Endodermal cell (in vitro differentiated cells): ENCODE measurements at regions not wholly inside any gene's neighbourhood (a gene's known extent, or its start where the extent isn't known, plus 50 kb on each side); places are given as distances from the start of the nearest gene placed in this dataset.

Experiments used
- DNase-seq: peaks from one replicate; pipeline ENCODE4 v3.0.0-alpha.2; 2017
- H3K27ac ChIP-seq: 2 replicates; pipeline ENCODE4 v1.5.1; 2013; ENCODE audit warnings: mild to moderate bottlenecking, low read depth, low read length, moderate library complexity
- H3K27me3 ChIP-seq: 2 replicates; pipeline ENCODE4 v1.6.1; 2013; ENCODE audit warnings: mild to moderate bottlenecking, low read length, moderate library complexity; ENCODE audit not compliant: insufficient read depth, control insufficient read depth, poor library complexity, severe bottlenecking
- H3K36me3 ChIP-seq: 2 replicates; pipeline ENCODE4 v1.7.0; 2013; ENCODE audit warnings: mild to moderate bottlenecking, low read length, moderate library complexity; ENCODE audit not compliant: control insufficient read depth, insufficient read depth
- H3K4me1 ChIP-seq: one replicate; pipeline ENCODE4 v1.7.0; 2013; ENCODE audit warnings: low read length; ENCODE audit not compliant: control insufficient read depth, insufficient read depth
- H3K4me3 ChIP-seq: 2 replicates; pipeline ENCODE4 v1.5.1; 2013; ENCODE audit warnings: mild to moderate bottlenecking, low read length, moderate library complexity
- H3K9ac ChIP-seq: 2 replicates; pipeline ENCODE4 v1.6.1; 2013; ENCODE audit warnings: mild to moderate bottlenecking, low read length, moderate library complexity; ENCODE audit not compliant: poor library complexity, severe bottlenecking; ENCODE audit errors: extremely low read depth
- H3K9me3 ChIP-seq: 2 replicates; pipeline ENCODE4 v1.6.1; 2013; ENCODE audit warnings: mild to moderate bottlenecking, low read length, moderate library complexity; ENCODE audit not compliant: control insufficient read depth
- H3K27ac Mint-ChIP-seq: 2 replicates; pipeline ENCODE4 v1.8.0; 2020; ENCODE audit warnings: mixed read lengths
- H3K27me3 Mint-ChIP-seq: 2 replicates; pipeline ENCODE4 v1.8.0; 2021; ENCODE audit warnings: mild to moderate bottlenecking, mixed read lengths; ENCODE audit not compliant: insufficient read depth
- H3K36me3 Mint-ChIP-seq: 2 replicates; pipeline ENCODE4 v1.8.0; 2020; ENCODE audit warnings: low read depth, mixed read lengths
- H3K4me1 Mint-ChIP-seq: 2 replicates; pipeline ENCODE4 v1.8.0; 2020; ENCODE audit warnings: mixed read lengths
- H3K4me3 Mint-ChIP-seq: 2 replicates; pipeline ENCODE4 v1.8.0; 2020; ENCODE audit warnings: mild to moderate bottlenecking, moderate library complexity, mixed read lengths
- H3K9me3 Mint-ChIP-seq: 2 replicates; pipeline ENCODE4 v1.8.0; 2020; ENCODE audit warnings: mild to moderate bottlenecking, mixed read lengths
- CTCF ChIP-seq: fragments of 200-600 bp; sonication (generic); conservative IDR thresholded peaks from 2 replicates; pipeline ENCODE4 v1.5.0; 2021; ENCODE audit warnings: antibody characterized with exemption, mild to moderate bottlenecking
- WGBS, 2 experiments: methylation state at CpG; one replicate each; pipeline versions ENCODE4 v1.1.5 to v1.1.7; 2013; ENCODE audit warnings: missing lambda C conversion rate in 2 of 2, mixed read lengths in 1 of 2; ENCODE audit not compliant: insufficient coverage in 1 of 2, insufficient read length in 1 of 2; 5-methylcytosine and 5-hydroxymethylcytosine counted together

- H3K9me3 Mint-ChIP-seq = no peaks in the 10 kb centered on the region
- Histone ChIP-seq H3K4me3 (no peak overlapping the region), H3K36me3 (no peaks in the 10 kb centered on the region), H3K27ac (no peak overlapping the region), H3K9me3 (no peaks in the 10 kb centered on the region), H3K4me1 (no peaks in the 10 kb centered on the region), H3K27me3 (no peaks in the 10 kb centered on the region), H3K9ac (no peak overlapping the region)
- no peaks in the 10 kb centered on the region for H3K27me3 Mint-ChIP-seq
- H3K36me3 Mint-ChIP-seq = no peaks in the 10 kb centered on the region
- no peak overlapping the region for H3K4me3 Mint-ChIP-seq
- peak; percentile 17 for DNase-seq
- no peaks in the 10 kb centered on the region for H3K4me1 Mint-ChIP-seq
- 100% methylated on average over 1 of the region's 1 CpG; no CpG with 5 or more reads in 1 of the 2 experiments for WGBS, 2 experiments
- TF ChIP-seq CTCF = no peak
- H3K27ac Mint-ChIP-seq = no peak overlapping the region
Observed at GRCh38 chr14:78070344-78070743, 99.8 kb upstream of the NRXN3 start.

DNA sequence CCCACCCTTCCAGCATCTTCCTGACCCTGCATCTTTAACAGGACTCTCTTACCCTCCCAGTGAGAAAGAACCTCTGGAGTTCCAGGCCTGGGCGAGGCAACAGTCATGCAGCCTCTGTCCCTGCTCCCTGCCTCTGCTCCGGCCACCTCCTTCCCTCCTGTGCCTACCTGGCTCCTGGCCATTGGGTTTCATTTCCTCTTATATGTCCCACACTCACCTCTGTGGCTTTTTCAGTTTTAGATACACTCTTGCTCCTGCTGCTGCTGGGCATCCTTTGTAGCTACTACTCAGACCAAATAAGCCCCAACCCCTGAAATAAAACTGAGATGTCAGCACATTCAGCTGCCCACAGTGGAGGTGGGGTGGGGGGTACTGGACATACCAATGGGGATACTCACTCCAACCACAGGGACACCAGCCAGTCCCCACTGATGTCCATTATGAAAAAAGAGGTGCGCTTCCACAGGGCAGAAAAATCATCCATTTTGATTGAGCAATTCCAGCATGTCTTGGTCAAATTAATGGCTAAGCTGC lies 99.1 kb upstream of the NRXN3 start:
- WGBS, 2 experiments = 84 to 100% methylated on average over 2 to 3 of the region's 3 CpGs
- H3K36me3 Mint-ChIP-seq = no peaks in the 10 kb centered on the region
- no peaks in the 10 kb centered on the region for H3K36me3 ChIP-seq
- H3K9me3 Mint-ChIP-seq = no peaks in the 10 kb centered on the region
- no peaks in the 10 kb centered on the region for H3K27me3 Mint-ChIP-seq
- no peak for TF ChIP-seq CTCF
- no peak overlapping the region for H3K4me3 Mint-ChIP-seq
- no peaks in the 10 kb centered on the region for H3K27me3 ChIP-seq
- peaks cover 2% of the 10 kb centered on the region for H3K4me1 Mint-ChIP-seq
- no peak overlapping the region for H3K27ac Mint-ChIP-seq
- no peaks in the 10 kb centered on the region for H3K4me1 ChIP-seq
- peak; percentile 32 for DNase-seq
- no peaks in the 10 kb centered on the region for H3K9me3 ChIP-seq
- H3K27ac ChIP-seq = no peak overlapping the region
- H3K4me3 ChIP-seq = no peak overlapping the region
- H3K9ac ChIP-seq = no peak overlapping the region

- H3K27ac ChIP-seq = no peak overlapping the region
- WGBS, 2 experiments = 92% methylated on average over 4 of the region's 5 CpGs; no CpG with 5 or more reads in 1 of the 2 experiments
- TF ChIP-seq CTCF = no peak
- H3K9ac ChIP-seq = no peak overlapping the region
- no peaks in the 10 kb centered on the region for H3K36me3 ChIP-seq
- no peak overlapping the region for H3K4me3 Mint-ChIP-seq
- H3K4me3 ChIP-seq = no peak overlapping the region
- no peaks in the 10 kb centered on the region for H3K9me3 ChIP-seq
- DNase-seq = peak; percentile 2
- H3K27me3 ChIP-seq = no peaks in the 10 kb centered on the region
- H3K27me3 Mint-ChIP-seq = no peaks in the 10 kb centered on the region
- peaks cover 2% of the 10 kb centered on the region for H3K4me1 Mint-ChIP-seq
- no peaks in the 10 kb centered on the region for H3K9me3 Mint-ChIP-seq
- no peak overlapping the region for H3K27ac Mint-ChIP-seq
- H3K36me3 Mint-ChIP-seq = no peaks in the 10 kb centered on the region
- H3K4me1 ChIP-seq = no peaks in the 10 kb centered on the region
Observed at GRCh38 chr14:78073028-78073427, 97.1 kb upstream of the NRXN3 start.
